ENCODE measurements at regions not wholly inside any gene's neighbourhood (a gene's known extent, or its start where the extent isn't known, plus 50 kb on each side); places are given as distances from the start of the nearest gene placed in this dataset.

GRCh38 chr3:8423307-8423706, 78.3 kb upstream of the LMCD1 start:
- Histone ChIP-seq H4K20me1 (ENCODE audit: control insufficient read depth, extremely low read depth, insufficient read depth, low read length) (no peaks in the 10 kb centered on the region), H3K4me2 (ENCODE audit: extremely low read depth, insufficient read depth, low read length) (no peak overlapping the region), H3K79me2 (ENCODE audit: control insufficient read depth, insufficient read depth, low read length) (no peaks in the 10 kb centered on the region), H3K9ac (ENCODE audit: insufficient read depth, low read length) (no peak overlapping the region), H3K4me1 (ENCODE audit: control insufficient read depth, extremely low read depth, insufficient read depth, low read length) (no peaks in the 10 kb centered on the region), H3K27me3 (ENCODE audit: control insufficient read depth, insufficient read depth, low read length) (peaks cover 7% of the 10 kb centered on the region), H3K27ac (ENCODE audit: insufficient read depth, low read length) (no peak overlapping the region), H3K36me3 (ENCODE audit: control insufficient read depth, insufficient read depth, low read length) (no peaks in the 10 kb centered on the region), H2AFZ (ENCODE audit: low read length) (no peak overlapping the region), H3K4me3 (replicated peaks in 1 of 4; ENCODE audit: control extremely low read depth in 1 of 4, insufficient read depth in 1 of 4, low read depth in 3 of 4, low read length in 4 of 4) (no peak overlapping the region), H3K9me3 (ENCODE audit: control insufficient read depth, insufficient read depth, low read depth, low read length) (no peaks in the 10 kb centered on the region)
- TF ChIP-seq EZH2 (IDR thresholded peaks at IDR 0.05; ENCODE audit: low read length, missing control alignments): no peak
- TF ChIP-seq CTCF (conservative IDR thresholded peaks at IDR 0.05 in 1 of 2, IDR thresholded peaks at IDR 0.05 in 1 of 2; ENCODE audit: low read depth in 1 of 2, low read length in 2 of 2): no peak
- no peak for DNase-seq (ENCODE audit: low read depth in 2 of 2)

- H3K9ac ChIP-seq (ENCODE audit: insufficient read depth, low read length): no peak overlapping the region
- TF ChIP-seq CTCF (conservative IDR thresholded peaks at IDR 0.05 in 1 of 2, IDR thresholded peaks at IDR 0.05 in 1 of 2; ENCODE audit: low read depth in 1 of 2, low read length in 2 of 2) (no peak), EZH2 (IDR thresholded peaks at IDR 0.05; ENCODE audit: low read length, missing control alignments) (no peak)
- H3K36me3 ChIP-seq (ENCODE audit: control insufficient read depth, insufficient read depth, low read length): no peaks in the 10 kb centered on the region
Measured at GRCh38 chr3:8424281-8424680, 77.3 kb upstream of the LMCD1 start.

GRCh38 chr3:8436661-8437287, 64.8 kb upstream of the LMCD1 start:
- no peaks in the 10 kb centered on the region for H4K20me1 ChIP-seq (ENCODE audit: control insufficient read depth, extremely low read depth, insufficient read depth, low read length)
- no peaks in the 10 kb centered on the region for H3K27me3 ChIP-seq (ENCODE audit: control insufficient read depth, insufficient read depth, low read length)
- no peak overlapping the region for H3K4me2 ChIP-seq (ENCODE audit: extremely low read depth, insufficient read depth, low read length)
- TF ChIP-seq EZH2 (IDR thresholded peaks at IDR 0.05; ENCODE audit: low read length, missing control alignments) (no peak), CTCF (conservative IDR thresholded peaks at IDR 0.05 in 1 of 2, IDR thresholded peaks at IDR 0.05 in 1 of 2; ENCODE audit: low read depth in 1 of 2, low read length in 2 of 2) (no peak)
- no peaks in the 10 kb centered on the region for H3K9me3 ChIP-seq (ENCODE audit: control insufficient read depth, insufficient read depth, low read depth, low read length)
- H2AFZ ChIP-seq (ENCODE audit: low read length): no peak overlapping the region
- H3K27ac ChIP-seq (ENCODE audit: insufficient read depth, low read length): no peak overlapping the region
- H3K4me1 ChIP-seq (ENCODE audit: control insufficient read depth, extremely low read depth, insufficient read depth, low read length): no peaks in the 10 kb centered on the region
- DNase-seq (ENCODE audit: low read depth in 2 of 2): no peak
- no peaks in the 10 kb centered on the region for H3K36me3 ChIP-seq (ENCODE audit: control insufficient read depth, insufficient read depth, low read length)
- no peak overlapping the region for H3K9ac ChIP-seq (ENCODE audit: insufficient read depth, low read length)
- no peak overlapping the region for H3K4me3 ChIP-seq (replicated peaks in 1 of 4; ENCODE audit: control extremely low read depth in 1 of 4, insufficient read depth in 1 of 4, low read depth in 3 of 4, low read length in 4 of 4)
- no peaks in the 10 kb centered on the region for H3K79me2 ChIP-seq (ENCODE audit: control insufficient read depth, insufficient read depth, low read length)

More at GRCh38 chr3:8424281-8424680, 77.3 kb upstream of the LMCD1 start:
- no peaks in the 10 kb centered on the region for H3K4me1 ChIP-seq (ENCODE audit: control insufficient read depth, extremely low read depth, insufficient read depth, low read length)
- H4K20me1 ChIP-seq (ENCODE audit: control insufficient read depth, extremely low read depth, insufficient read depth, low read length): no peaks in the 10 kb centered on the region
- H3K4me3 ChIP-seq (replicated peaks in 1 of 4; ENCODE audit: control extremely low read depth in 1 of 4, insufficient read depth in 1 of 4, low read depth in 3 of 4, low read length in 4 of 4): no peak overlapping the region
- H3K4me2 ChIP-seq (ENCODE audit: extremely low read depth, insufficient read depth, low read length): no peak overlapping the region
- H2AFZ ChIP-seq (ENCODE audit: low read length): no peak overlapping the region
- DNase-seq (ENCODE audit: low read depth in 2 of 2): no peak
- peaks cover 7% of the 10 kb centered on the region for H3K27me3 ChIP-seq (ENCODE audit: control insufficient read depth, insufficient read depth, low read length)
- no peaks in the 10 kb centered on the region for H3K79me2 ChIP-seq (ENCODE audit: control insufficient read depth, insufficient read depth, low read length)
- H3K9me3 ChIP-seq (ENCODE audit: control insufficient read depth, insufficient read depth, low read depth, low read length): no peaks in the 10 kb centered on the region
- H3K27ac ChIP-seq (ENCODE audit: insufficient read depth, low read length): no peak overlapping the region
